GM18499 (cell line): ENCODE measurements at regions not wholly inside any gene's neighbourhood (a gene's known extent, or its start where the extent isn't known, plus 50 kb on each side); places are given as distances from the start of the nearest gene placed in this dataset.
"Not testable (repeated sequence)": the region's sequence is repeated elsewhere in the genome, so short reads cannot be mapped to it uniquely, and the experiment has no call there.

ENCODE experiments used
- ATAC-seq: cut with Tn5 transposase; IDR thresholded peaks from one replicate; pipeline ENCODE4 v1.9.1; 2021; ENCODE audit warnings: moderate number of reproducible peaks; ENCODE audit not compliant: insufficient read depth, unreplicated experiment

- no peak for ATAC-seq
Measured at GRCh38 chr5:54404568-54404967, 50.9 kb upstream of the HSPB3 start.

- ATAC-seq, result no peak
Measured at GRCh38 chr5:54403885-54404416, 51.5 kb upstream of the HSPB3 start.

- ATAC-seq, result no peak
Measured at GRCh38 chr5:54403121-54403520, 52.4 kb upstream of the HSPB3 start.

GRCh38 chr5:54401515-54401914, 54.0 kb upstream of the HSPB3 start:
- ATAC-seq, result peak; percentile 94

DNA sequence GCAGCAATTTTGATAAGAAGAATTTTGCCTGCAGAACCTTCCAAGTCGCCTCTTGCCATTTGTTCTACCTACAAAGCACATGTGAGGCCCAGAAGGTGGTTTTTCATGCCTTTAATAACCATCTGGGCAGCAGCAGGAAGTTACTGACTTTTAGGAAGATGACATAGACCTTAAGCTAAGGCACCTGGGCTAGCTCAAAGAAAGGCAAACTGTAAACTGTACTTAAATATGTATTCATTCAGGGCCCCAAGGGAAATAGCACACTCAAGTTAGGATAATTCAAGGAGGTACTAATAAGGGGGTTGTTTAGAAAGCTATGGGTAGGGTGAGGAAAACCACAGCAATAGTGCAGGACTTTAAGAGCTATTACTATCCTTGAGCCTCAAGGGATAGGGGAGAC, 57.3 kb upstream of the HSPB3 start:
- no peak for ATAC-seq

DNA sequence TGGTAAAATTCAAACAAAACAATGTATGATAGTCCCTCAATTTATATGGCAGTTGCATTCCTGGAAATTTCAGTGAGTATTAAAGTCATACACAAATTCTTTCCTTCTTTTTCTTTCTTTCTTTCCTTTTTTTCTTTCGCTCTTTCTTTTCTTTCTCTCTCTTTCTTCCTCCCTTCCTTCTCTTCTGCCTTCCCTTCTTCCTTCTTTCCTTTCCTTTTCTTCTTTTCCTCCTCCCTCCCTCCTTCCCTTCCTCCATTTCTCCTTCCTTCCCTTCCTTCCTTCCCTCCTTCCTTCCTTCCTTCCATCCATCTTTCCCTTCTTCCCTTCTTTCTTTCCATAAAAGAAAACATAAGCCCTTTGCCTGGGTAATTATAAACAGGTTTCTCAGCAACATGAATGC, 58.1 kb upstream of the HSPB3 start:
- ATAC-seq, result no peak

DNA sequence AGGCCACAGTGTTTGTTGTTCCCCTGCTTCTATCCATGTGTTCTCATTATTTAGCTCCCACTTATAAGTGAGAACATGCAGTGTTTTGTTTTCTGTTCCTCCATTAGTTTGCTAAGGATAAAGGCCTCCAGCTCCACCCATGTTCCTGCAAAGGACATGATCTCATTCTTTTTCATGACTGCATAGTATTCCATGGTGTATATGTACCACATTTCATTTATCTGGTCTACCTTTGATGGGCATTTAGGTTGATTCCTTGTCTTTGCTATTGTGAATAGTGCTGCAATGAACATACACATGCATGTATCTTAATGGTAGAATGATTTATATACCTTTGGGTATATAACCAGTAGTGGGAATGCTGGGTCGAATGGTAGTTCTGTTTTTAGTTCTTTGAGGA, 62.5 kb upstream of the HSPB3 start:
- ATAC-seq, result not testable (repeated sequence)

GRCh38 chr5:54390539-54391031, 64.9 kb upstream of the HSPB3 start:
- ATAC-seq, result no peak

DNA sequence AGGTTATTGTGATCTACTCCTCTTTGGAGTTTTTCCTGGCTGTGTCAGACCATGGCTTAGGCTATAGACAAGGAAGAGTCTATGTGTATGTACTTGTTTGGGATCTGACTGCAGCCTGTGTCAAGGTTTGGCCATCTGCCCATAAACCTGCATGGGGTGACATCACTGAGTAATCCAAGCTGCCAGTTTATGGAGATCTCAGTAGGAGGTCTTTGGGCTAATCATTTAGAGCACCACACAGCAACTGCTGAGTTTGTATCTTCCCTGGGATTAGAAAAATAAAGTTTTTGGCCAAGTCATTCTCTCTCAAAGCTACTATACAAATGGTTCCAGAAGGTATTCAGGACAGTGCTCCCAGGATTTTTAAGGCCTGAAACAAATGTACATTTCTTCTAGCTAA, 65.5 kb upstream of the HSPB3 start:
- no peak for ATAC-seq

DNA sequence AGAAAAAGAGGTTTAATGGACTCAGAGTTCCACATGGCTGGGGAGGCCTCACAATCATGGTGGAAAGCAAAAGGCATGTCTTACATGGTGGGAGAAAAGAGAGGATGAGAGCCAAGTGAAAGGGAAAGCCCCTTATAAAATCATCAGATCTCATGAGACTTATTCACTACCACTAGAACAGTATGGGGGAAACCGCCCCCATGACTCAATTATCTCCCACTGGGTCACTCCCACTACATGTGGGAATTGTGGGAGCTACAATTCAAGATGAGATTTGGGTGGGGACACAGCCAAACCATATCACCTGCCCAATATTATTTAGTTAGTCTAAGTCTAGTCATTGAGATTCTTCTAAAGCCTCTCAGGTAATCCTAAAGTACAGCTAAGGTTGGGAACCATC, 66.1 kb upstream of the HSPB3 start:
- not testable (repeated sequence) for ATAC-seq

- ATAC-seq, result no peak
Measured at GRCh38 chr5:54388811-54389210, 66.7 kb upstream of the HSPB3 start.

GRCh38 chr5:54388409-54388808, 67.1 kb upstream of the HSPB3 start:
- no peak for ATAC-seq

GRCh38 chr5:54387659-54388232, 67.8 kb upstream of the HSPB3 start:
- no peak for ATAC-seq

DNA sequence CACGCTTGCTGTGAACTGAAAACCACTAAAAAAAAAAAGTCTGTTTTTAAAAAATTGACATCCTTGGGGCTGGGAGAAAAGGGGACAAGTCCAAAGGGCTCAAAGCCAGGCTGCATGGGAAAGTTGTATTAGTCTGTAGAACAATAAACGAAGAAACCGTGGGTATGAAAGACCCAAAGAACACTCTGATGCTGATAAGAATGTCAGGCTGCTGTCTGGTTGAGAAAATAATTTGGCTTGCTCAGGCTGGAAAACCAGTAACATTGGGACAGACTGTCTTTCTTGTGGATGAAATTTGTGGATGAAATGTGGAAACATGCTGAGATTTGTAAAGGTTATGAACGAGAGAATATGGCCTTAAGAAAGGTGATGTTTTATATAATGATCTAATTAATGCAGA, 68.5 kb upstream of the HSPB3 start:
- ATAC-seq, result no peak

DNA sequence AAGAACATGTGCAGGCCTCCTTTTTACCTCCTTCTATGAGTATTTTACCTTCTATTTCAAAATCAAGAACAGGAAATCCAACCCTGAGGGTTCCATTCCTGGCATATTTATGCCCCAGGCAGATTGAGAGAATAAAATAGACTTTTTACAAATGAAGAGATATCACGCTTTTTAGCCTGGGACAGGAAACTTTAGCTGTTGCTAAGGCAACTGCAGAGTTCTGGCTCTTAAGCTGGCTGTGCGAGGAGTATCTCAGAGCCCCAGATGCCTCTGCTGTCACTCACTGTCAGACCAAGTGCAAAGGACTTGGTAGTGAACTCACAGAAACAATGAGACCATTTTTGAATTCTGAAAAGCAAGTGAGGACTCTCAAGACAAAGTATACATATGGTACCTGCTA, 69.5 kb upstream of the HSPB3 start:
- ATAC-seq, result no peak

DNA sequence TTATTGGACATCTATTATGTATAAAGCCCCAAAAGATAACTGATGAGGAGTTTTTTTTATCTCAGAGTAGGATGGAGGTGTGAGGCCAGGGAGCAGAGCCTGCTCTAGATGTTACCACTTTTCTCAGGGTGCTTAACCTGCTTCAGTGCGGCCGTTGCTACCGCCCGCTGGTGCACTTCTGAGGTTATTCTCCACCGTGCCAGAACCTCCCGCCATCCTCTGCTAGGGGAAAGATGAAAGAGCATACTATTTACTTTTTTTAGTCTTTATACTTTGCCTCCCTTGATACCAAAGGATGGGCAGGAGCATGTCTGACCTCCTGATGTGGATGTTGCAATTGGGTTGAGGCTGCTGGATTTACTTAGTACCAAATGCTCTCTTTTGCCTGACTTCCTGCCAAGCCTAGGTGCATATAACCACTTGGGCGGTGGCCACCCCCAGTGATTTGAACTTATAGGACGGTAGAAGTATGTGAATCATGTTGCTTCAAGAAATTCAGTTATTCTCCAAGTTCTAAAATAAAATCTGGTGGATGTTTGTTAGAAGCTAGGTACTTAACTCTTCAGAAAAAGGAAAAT, 71.1 kb upstream of the HSPB3 start:
- no peak for ATAC-seq

DNA sequence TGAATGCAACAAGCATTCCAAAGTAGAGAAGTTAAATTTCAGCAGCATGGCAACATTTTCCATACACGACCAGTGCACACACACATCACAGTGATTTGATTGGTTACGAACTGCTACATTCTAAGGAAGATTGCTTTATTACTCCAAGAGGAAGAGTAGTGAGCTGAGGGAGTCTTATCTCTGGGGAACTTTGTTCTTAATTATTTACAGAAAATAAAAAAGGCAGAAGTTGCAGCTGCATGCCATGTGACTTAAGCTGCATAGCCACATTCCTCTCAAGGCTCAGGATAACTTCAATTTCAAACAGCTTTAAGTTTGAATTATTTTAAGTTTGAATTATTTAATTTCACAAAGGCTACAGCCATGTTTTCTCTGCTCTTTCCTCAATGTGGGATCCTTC, 71.6 kb upstream of the HSPB3 start:
- no peak for ATAC-seq

- ATAC-seq, result no peak
Measured at GRCh38 chr5:54383225-54383901, 72.1 kb upstream of the HSPB3 start.

DNA sequence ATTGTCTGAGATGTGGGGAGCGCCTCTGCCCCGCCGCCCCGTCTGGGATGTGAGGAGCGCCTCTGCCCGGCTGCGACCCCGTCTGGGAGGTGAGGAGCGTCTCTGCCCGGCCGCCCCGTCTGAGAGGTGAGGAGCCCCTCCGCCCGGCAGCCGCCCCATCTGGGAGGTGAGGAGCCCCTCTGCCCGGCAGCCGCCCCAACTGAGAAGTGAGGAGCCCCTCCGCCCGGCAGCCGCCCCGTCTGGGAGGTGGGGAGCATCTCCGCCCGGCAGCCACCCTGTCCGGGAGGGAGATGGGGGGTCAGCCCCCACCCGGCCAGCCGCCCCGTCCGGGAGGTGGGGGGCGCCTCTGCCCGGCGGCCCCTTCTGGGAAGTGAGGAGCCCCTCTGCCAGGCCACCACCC, 70.9 kb upstream of the ARL15 start:
- not testable (repeated sequence) for ATAC-seq

GRCh38 chr5:54379590-54379989, 69.2 kb upstream of the ARL15 start:
- no peak for ATAC-seq

- ATAC-seq, result no peak
Measured at GRCh38 chr5:54378707-54379106, 68.3 kb upstream of the ARL15 start.

GRCh38 chr5:54377339-54377738, 67.0 kb upstream of the ARL15 start:
- ATAC-seq, result not testable (repeated sequence)
